ENCODE measurements at regions not wholly inside any gene's neighbourhood (a gene's known extent, or its start where the extent isn't known, plus 50 kb on each side); places are given as distances from the start of the nearest gene placed in this dataset.

DNA sequence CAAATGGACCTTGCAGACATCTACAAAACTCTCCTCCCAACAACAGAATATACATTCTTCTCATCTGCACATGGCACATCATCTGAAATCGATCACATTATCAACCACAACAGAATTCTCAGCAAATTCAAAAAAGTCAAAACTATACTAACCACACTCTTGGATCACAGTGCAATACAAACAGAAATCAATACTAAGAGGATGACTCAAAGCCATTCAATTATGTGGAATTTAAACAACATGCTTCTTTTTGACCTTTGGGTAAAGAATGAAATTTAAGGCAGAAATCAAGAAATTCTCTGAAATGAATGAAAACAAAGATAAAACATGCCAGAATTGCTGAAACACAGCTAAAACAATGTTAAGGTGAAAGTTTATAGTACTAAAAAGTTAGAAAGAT is 358.1 kb downstream of the NSUN3 start:
- Histone ChIP-seq H3K4me2 (no peak overlapping the region), H3K4me3 (no peak overlapping the region), H3K27ac (no peak overlapping the region), H3K79me2 (ENCODE audit: low read depth) (no peaks in the 10 kb centered on the region), H3K9ac (no peak overlapping the region), H3K4me1 (no peaks in the 10 kb centered on the region), H2AFZ (replicated peaks) (no peak overlapping the region), H3F3A (ENCODE audit: low read depth) (no peaks in the 10 kb centered on the region), H3K9me3 (ENCODE audit: low read depth) (no peaks in the 10 kb centered on the region), H4K20me1 (ENCODE audit: low read depth) (no peaks in the 10 kb centered on the region), H3K36me3 (no peaks in the 10 kb centered on the region), H3K27me3 (no peaks in the 10 kb centered on the region)
- H3K4me1 Mint-ChIP-seq = no peaks in the 10 kb centered on the region
- H3K27me3 Mint-ChIP-seq (ENCODE audit: insufficient read depth, low read depth) = peaks cover 2% of the 10 kb centered on the region
- H3K4me3 Mint-ChIP-seq = no peak overlapping the region
- H3K9me3 Mint-ChIP-seq = peaks cover 15% of the 10 kb centered on the region
- H3K27ac Mint-ChIP-seq = no peak overlapping the region
- DNase-seq (ENCODE audit: low spot score) = no peak
- no peaks in the 10 kb centered on the region for H3K36me3 Mint-ChIP-seq
- TF ChIP-seq EZH2 (IDR thresholded peaks at IDR 0.05) (no peak), EZH2phosphoT487 (IDR thresholded peaks at IDR 0.05) (no peak)
- TF ChIP-seq, protein P1, sequence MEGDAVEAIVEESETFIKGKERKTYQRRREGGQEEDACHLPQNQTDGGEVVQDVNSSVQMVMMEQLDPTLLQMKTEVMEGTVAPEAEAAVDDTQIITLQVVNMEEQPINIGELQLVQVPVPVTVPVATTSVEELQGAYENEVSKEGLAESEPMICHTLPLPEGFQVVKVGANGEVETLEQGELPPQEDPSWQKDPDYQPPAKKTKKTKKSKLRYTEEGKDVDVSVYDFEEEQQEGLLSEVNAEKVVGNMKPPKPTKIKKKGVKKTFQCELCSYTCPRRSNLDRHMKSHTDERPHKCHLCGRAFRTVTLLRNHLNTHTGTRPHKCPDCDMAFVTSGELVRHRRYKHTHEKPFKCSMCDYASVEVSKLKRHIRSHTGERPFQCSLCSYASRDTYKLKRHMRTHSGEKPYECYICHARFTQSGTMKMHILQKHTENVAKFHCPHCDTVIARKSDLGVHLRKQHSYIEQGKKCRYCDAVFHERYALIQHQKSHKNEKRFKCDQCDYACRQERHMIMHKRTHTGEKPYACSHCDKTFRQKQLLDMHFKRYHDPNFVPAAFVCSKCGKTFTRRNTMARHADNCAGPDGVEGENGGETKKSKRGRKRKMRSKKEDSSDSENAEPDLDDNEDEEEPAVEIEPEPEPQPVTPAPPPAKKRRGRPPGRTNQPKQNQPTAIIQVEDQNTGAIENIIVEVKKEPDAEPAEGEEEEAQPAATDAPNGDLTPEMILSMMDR (IDR thresholded peaks at IDR 0.05) = no peak

DNA sequence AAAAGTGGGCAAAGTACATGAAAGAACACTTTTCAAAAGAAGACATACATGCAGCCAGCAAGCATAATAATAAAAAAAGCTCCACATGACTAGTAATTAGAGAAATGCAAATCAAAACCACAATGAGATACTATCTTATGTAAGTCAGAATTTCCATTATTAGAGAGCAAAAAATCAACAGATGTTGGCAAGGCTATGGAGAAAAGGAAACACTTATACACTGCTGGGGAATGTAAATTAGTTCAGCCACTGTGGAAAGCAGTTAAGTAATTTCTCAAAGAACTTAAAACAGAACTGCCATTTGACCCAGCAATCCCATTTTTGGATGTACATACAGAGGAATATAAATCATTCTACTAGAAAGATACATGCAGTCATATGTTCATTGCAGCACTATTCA is 360.7 kb downstream of the NSUN3 start:
- peaks cover 3% of the 10 kb centered on the region for H3K36me3 Mint-ChIP-seq
- no peak overlapping the region for H3K27ac Mint-ChIP-seq
- Histone ChIP-seq H3K9me3 (ENCODE audit: low read depth) (no peaks in the 10 kb centered on the region), H3K27me3 (no peaks in the 10 kb centered on the region), H3K4me2 (no peak overlapping the region), H3K27ac (no peak overlapping the region), H3K4me1 (no peaks in the 10 kb centered on the region), H3K79me2 (ENCODE audit: low read depth) (no peaks in the 10 kb centered on the region), H3K4me3 (no peak overlapping the region), H3K36me3 (no peaks in the 10 kb centered on the region), H3F3A (ENCODE audit: low read depth) (no peaks in the 10 kb centered on the region), H2AFZ (replicated peaks) (no peak overlapping the region), H3K9ac (no peak overlapping the region), H4K20me1 (ENCODE audit: low read depth) (no peaks in the 10 kb centered on the region)
- DNase-seq (ENCODE audit: low spot score) = no peak
- peaks cover 2% of the 10 kb centered on the region for H3K27me3 Mint-ChIP-seq (ENCODE audit: insufficient read depth, low read depth)
- peaks cover 30% of the 10 kb centered on the region for H3K9me3 Mint-ChIP-seq
- no peak overlapping the region for H3K4me3 Mint-ChIP-seq
- no peaks in the 10 kb centered on the region for H3K4me1 Mint-ChIP-seq
- TF ChIP-seq EZH2phosphoT487 (IDR thresholded peaks at IDR 0.05) = no peak

DNA sequence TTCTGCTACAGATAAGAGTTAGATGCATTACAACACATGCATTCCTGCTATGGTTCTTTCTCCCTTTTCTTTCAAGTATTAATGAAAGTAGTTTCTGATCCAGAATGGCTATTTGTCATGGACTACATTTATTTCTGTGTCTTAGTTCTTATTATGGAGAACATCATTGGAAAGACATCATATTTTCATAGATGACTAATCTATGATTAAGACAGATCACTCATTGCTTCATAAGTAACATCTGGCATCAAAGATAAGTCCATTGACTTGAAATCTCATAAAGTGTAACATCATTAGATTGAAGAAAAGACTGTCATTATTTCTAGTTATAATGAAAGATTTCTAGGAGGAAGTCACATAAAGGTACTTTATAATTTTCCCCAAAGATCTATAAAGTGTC is 366.7 kb downstream of the NSUN3 start:
- peaks cover 3% of the 10 kb centered on the region for H3K36me3 Mint-ChIP-seq
- no peak overlapping the region for H3K4me2 ChIP-seq
- H2AFZ ChIP-seq (replicated peaks) = no peak overlapping the region
- H3K9ac ChIP-seq = no peak overlapping the region
- H3K27me3 Mint-ChIP-seq (ENCODE audit: insufficient read depth, low read depth) = peaks cover 2% of the 10 kb centered on the region
- H3K4me1 ChIP-seq = no peaks in the 10 kb centered on the region
- H3K4me3 Mint-ChIP-seq = no peak overlapping the region
- TF ChIP-seq EZH2 (IDR thresholded peaks at IDR 0.05) = no peak
- no peak for TF ChIP-seq EZH2phosphoT487 (IDR thresholded peaks at IDR 0.05)
- TF ChIP-seq, protein P1 (IDR thresholded peaks at IDR 0.05) = no peak
- no peak for DNase-seq (ENCODE audit: low spot score)
- H3K9me3 ChIP-seq (ENCODE audit: low read depth) = no peaks in the 10 kb centered on the region
- no peak overlapping the region for H3K27ac Mint-ChIP-seq
- H3K36me3 ChIP-seq = no peaks in the 10 kb centered on the region
- no peak overlapping the region for H3K4me3 ChIP-seq
- no peak overlapping the region for H3K27ac ChIP-seq
- no peaks in the 10 kb centered on the region for H3F3A ChIP-seq (ENCODE audit: low read depth)
- H4K20me1 ChIP-seq (ENCODE audit: low read depth) = no peaks in the 10 kb centered on the region
- peaks cover 18% of the 10 kb centered on the region for H3K9me3 Mint-ChIP-seq
- H3K4me1 Mint-ChIP-seq = no peaks in the 10 kb centered on the region
- H3K79me2 ChIP-seq (ENCODE audit: low read depth) = no peaks in the 10 kb centered on the region
- no peaks in the 10 kb centered on the region for H3K27me3 ChIP-seq

DNA sequence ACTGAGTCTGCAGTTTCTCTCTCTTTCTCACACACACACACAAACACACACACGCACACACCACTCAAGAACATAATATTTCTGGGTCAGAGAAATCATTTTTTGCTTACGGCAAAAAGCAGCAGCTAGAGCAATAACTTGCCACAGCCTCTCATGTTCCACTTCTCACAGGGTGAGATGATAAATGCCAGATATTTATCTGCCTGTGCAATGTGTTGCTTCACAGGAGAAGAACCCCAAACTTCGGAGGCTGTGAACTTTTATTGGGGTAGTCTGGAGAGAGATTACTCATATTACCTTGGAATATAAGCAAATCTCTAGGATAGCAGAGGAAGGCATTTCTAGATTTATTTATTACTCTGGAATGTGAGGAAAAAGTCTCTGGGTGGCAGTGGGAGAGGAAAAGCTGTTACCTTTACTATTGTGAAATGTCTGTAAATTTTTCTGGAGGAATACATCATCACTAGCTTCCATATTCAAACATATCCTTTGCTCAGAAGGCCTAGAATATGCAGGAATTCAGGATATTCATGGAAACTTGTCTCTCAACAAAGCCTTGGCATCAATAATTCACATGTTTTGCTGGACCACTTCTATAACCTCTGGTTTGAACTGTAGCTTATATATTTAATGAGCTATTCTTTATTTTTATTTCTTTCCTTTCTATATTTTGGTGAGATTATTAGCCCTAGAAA is 369.2 kb downstream of the NSUN3 start:
- no peak overlapping the region for H3K4me3 Mint-ChIP-seq
- no peak overlapping the region for H3K4me2 ChIP-seq
- no peaks in the 10 kb centered on the region for H3K9me3 ChIP-seq (ENCODE audit: low read depth)
- H3K36me3 Mint-ChIP-seq = peaks cover 3% of the 10 kb centered on the region
- no peak for TF ChIP-seq EZH2phosphoT487 (IDR thresholded peaks at IDR 0.05)
- TF ChIP-seq, protein P1 (IDR thresholded peaks at IDR 0.05) = no peak
- no peak for TF ChIP-seq EZH2 (IDR thresholded peaks at IDR 0.05)
- H3F3A ChIP-seq (ENCODE audit: low read depth) = no peaks in the 10 kb centered on the region
- DNase-seq (ENCODE audit: low spot score) = no peak
- H3K27ac ChIP-seq = no peak overlapping the region
- H3K4me1 ChIP-seq = no peaks in the 10 kb centered on the region
- H3K4me1 Mint-ChIP-seq = no peaks in the 10 kb centered on the region
- no peak overlapping the region for H3K9ac ChIP-seq
- H3K27me3 ChIP-seq = no peaks in the 10 kb centered on the region
- no peaks in the 10 kb centered on the region for H4K20me1 ChIP-seq (ENCODE audit: low read depth)
- H3K9me3 Mint-ChIP-seq = peaks cover 5% of the 10 kb centered on the region
- H3K79me2 ChIP-seq (ENCODE audit: low read depth) = no peaks in the 10 kb centered on the region
- H3K36me3 ChIP-seq = no peaks in the 10 kb centered on the region
- no peak overlapping the region for H3K27ac Mint-ChIP-seq
- no peak overlapping the region for H3K4me3 ChIP-seq
- H3K27me3 Mint-ChIP-seq (ENCODE audit: insufficient read depth, low read depth) = no peaks in the 10 kb centered on the region
- H2AFZ ChIP-seq (replicated peaks) = no peak overlapping the region

All from neural progenitor cell (in vitro differentiated cells).